GM21390 (cell line): ENCODE measurements at regions not wholly inside any gene's neighbourhood (a gene's known extent, or its start where the extent isn't known, plus 50 kb on each side); places are given as distances from the start of the nearest gene placed in this dataset.

Experiments
- ATAC-seq: cut with Tn5 transposase; IDR thresholded peaks from one replicate; pipeline ENCODE4 v1.9.1; 2021; ENCODE audit not compliant: unreplicated experiment

DNA sequence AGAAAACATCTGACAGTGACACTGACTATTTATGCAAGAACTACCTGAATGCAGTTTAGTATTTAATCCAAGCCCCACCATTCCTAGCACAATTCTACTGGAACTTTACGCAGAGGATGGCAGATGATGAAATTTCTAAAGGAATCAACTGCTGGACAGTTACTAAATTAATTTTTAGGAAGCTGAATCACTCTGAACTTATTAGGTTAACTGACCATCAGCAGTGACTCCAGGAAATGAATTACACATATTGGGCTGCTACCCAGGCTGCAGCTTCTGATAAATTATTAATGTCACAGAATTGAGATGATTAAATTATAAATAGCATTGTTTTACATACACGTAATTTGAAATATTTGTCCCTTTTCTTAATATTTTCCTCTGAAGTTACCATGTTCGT, 250.8 kb downstream of the TMEM182 start:
- no peak for ATAC-seq

DNA sequence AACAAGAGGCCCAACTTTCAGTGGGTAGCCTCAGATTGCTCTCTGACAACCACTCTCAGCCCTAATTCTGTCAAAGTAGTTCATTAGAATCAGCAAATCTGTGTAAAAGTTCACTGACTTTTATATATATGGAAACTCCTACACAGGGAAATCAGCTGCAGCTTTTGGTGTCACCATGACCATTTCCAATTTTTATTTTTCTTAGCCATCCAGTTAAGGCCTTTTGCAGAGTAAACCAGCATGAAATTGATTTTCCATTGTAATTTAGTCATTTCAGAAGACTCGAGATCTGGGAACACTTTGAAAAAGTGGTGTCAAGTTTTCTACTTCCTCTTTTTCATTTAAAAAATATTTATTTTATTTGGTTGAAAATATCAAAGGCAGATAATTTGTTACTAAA, 263.2 kb downstream of the TMEM182 start:
- ATAC-seq = no peak

GRCh38 chr2:103028181-103028580, 266.4 kb downstream of the TMEM182 start:
- no peak for ATAC-seq
